GM18873 (cell line): ENCODE measurements at regions not wholly inside any gene's neighbourhood (a gene's known extent, or its start where the extent isn't known, plus 50 kb on each side); places are given as distances from the start of the nearest gene placed in this dataset.

Source experiments
- ATAC-seq: cut with Tn5 transposase; IDR thresholded peaks from one replicate; pipeline ENCODE4 v1.9.1; 2021; ENCODE audit warnings: mild to moderate bottlenecking, moderate library complexity, moderate number of reproducible peaks; ENCODE audit not compliant: unreplicated experiment, low FRiP score

DNA sequence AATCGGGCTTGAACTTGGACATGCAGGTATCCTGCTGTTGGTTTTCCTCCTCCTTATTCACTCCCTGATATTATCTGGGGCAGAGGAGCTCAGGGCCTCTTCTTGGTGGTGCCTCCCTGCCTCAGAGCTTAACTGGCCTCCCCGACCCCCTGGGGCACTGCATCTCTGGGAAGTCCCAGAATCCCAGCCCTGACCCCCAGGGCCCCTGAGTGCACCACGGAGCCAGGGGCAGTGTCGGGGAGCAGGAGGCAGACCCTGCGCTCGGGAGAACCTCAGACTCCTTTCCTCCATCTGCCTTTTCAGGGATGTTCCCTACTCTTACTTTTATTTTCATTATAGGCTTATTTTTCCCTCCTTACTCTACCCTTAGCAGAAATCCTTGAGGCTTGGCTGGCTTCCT lies 537.0 kb downstream of the BRD1 start:
- no peak for ATAC-seq

DNA sequence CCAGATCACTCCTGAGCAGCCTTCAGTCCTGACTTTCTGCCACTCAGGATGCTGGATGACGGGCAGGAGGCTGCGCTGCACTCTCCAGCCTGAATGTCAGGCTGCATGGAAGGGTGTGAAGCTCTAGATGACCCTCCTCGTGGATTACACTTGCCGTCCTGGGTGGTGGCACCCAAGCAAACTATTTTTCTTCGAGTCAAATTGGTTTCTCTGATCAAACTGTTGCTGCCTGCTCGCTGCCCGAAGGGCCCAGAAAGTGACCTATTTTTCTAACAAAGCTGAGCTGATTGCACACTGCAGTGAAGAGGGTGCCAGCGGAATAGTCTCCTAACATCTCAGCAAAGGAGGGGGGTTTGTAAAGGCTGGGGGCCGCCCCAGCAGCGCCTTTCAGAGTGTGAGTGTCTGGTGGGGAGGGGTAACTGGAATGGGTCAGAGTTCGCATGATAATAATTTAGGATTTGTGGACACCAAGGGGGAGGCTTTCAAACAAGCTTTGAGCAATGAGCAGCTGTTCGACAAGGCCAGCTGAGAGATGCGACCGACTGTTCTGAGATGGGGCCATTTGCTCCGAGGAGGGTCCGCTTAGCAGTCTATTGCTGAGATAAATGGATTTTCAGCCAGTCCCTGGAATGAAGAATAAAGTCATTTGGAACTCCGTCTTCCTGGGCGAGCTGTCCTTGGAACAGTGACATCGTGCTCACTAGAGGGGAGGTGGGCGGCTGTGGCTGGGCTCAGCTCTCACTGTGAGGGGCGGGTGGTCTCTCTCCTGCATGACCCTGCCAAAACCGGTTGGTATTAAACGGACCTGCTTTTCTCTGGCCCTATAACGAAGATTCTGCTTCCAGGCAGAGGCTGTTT lies 537.6 kb downstream of the BRD1 start:
- no peak for ATAC-seq

DNA sequence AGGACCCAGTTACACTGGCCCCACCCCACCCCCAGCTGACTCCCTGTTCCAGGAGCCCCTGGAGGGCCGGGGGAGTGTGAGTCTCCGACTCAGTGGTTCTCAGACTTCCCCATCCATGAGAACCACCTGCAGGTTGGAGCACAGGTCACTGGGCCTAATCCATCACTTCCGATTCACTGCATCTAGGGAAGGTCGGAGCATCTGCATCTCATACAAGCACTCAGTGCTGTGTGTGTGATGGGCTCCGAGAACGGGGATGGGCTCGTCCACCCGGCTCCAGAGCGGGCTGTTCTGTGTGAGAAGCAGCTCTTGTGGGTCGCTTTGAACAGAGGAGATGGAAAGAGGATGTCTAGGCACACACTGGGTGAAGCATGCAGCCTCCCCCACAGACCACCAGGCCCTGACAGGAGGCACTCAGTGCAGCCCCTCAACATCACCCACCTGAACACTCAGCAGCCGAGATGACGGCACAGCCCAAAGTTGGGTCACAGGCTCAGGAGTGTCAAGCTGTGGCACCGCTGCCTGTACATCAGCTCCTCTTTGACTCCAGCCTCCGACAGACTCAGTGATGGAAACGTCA lies 541.4 kb downstream of the BRD1 start:
- no peak for ATAC-seq

DNA sequence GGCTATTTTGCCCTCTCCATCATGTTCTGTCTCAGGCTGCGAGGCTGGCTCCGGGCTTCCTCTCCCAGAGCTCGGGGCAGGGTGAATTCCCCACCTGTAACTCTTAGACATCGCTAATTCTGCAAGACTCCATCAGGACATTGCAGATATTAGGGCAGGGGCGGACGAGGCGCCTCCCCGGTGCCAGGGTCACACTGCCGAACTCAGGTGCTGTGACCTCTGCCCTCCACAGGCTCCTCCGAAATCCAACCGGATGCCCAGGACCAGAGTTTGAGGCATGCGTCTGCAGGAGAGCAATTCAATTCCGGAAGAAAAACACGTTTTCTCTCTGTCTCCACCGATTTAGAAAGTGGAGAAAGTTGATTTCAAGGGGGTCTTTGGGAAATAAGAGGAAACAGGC lies 542.7 kb downstream of the BRD1 start:
- ATAC-seq = no peak

DNA sequence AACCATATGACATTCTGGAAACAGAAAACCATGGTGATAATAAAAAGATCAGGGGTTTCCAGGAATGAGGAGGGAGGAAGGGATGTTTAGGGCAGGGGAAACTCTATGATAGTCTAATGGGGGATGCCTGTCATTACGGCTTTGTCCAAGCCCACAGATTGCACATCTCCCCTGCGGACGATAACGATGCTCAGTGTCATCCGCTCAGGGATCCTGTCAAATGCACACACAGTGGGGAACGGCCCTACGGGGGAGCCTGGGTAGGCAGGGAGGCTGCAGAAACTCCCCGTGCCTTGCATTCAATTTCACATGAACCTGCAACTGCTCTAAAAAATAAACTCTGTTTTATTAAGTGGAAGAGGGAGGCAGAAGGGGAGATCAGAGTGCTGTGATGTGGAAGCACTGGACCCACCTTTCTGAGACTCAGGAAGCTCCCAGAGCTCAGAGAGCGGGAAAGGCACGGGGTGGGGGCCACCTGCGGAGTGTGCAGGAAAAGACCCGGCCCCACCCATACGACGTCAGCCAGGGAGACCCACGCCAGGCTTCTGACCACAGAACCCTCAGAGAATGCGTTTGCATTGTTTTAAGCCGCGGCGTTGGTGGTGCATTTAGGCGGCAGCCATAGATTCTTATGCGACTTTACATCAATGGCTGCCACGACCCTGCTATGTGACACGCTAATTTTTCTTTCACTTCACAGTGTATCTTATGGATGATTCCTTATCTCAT lies 543.5 kb downstream of the BRD1 start:
- no peak for ATAC-seq

DNA sequence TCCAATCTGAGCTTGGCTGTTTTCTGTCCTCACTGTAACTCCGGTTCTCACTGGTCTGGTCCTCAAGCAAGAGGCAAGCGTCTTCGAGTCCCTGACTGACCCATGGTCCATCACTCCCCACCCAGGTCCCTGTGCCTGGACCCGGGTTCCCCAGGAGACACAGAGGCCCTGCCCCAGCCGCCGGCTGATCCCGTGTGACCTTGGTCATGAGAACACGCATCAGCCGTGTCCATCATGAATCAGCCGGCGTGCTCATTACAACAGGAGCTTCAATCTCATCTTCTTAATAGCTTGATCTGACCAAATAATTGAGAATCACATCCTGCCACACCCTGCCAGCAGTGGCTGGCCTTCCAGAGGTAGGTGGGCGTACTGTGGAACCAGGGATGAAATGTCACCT lies 545.1 kb downstream of the BRD1 start:
- ATAC-seq = no peak

DNA sequence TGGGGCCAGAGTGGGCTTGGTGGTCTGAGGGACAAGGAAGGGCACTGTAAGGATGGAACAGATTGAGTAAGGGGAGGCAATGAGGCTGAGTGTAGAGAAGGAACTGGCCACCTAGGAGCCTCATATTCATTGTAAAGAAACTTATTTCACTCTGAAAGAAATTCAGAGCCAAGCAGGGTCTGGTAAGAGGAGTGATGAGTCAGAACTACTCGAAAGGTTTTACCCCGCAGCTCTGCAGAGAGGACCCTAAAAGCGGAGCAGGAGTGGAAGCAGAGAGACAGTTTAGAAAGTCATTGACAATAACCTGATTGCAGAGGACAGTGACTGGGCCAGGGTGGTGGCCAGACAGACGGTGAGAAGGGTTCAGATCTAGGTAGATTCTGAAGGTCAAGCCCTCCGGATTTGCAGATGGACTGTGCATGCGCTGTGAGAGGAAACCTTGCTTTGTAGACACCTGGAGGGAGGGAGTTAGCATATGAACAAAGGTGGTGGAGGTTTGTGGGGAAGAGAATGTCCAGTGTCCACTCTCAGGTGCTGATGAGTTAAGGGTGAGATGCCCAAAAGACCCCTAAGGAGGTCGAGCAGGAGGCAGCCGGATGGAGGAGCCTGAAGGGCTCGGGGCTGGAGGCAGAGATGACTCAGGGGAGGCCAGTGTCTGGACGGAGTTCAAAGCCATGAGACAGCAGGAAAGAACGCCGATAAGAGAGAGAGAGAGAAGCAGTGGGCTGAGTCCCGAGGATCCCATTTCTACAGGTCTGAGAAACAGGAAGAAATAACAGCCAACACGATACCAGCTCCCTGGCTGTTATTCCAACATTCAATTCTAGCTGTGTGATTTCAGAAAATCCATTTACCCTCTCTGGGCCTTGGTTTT lies 546.0 kb downstream of the BRD1 start:
- no peak for ATAC-seq

DNA sequence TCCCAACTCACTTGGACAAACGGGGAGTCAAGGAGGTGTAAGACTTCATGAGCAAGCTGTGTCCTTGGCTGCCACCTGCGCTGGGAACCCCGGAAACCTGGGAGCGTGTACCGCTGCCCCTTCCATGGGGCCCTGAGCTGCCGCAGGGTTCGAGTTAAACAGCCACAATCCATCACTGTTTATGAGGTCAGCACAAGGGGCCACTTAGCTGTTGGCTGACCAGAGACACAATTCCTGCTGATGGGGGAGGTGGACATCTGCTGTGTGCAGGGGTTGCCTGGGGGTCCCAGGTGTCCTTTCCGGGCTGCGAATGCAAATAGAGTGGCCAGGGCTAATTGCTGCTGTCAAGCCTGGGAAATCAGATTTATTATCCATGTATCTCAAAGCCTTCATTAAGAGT lies 549.3 kb downstream of the BRD1 start:
- no peak for ATAC-seq

DNA sequence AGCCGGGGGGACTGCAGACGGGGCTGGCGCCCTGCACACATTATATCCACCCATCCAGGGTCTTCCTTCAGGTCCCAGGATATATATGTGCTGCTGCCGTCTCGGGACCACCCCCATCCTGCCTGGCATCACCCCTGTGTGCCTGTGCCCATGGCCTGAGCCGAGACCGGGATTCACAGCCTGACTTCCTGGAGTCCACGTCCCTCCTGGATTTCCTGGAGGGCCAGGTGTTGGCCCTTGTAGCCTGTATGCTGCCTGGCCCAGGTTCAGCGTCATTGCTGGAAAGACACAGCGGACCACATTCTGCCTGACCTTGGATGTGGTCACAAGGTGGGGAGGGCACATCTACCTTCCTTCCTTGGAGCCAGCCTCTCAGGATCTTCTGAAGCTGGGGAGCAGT lies 551.1 kb downstream of the BRD1 start:
- ATAC-seq = no peak

DNA sequence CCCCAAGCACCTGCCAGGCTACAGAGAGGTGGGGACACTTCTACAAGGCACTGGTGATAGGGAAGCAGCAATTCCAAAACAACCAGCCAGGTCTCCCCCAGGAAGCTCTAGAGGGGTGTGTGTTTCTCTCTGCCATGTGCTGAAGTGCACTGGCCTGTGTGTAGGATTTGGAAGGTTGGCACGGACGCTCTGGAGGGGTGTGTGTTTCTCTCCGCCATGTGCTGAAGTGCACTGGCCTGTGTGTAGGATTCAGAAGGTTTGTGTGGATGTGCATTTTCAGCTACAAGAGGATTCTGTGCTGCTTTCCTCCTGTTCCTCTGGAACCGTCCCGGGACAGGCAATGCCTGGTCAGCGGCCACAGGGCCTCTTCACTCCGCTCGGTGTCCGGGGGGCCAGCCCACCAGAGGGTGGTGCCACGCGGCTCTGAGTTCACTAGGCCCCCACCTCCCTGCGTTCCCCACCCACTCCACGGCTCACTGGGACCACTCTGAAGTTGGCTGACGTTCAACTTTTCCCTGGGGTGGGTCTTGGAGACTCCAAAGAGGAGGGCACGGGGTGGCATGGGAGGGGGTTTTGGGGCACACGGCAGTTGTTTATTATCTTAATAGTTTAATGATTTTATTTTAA lies 552.8 kb downstream of the BRD1 start:
- ATAC-seq = no peak

DNA sequence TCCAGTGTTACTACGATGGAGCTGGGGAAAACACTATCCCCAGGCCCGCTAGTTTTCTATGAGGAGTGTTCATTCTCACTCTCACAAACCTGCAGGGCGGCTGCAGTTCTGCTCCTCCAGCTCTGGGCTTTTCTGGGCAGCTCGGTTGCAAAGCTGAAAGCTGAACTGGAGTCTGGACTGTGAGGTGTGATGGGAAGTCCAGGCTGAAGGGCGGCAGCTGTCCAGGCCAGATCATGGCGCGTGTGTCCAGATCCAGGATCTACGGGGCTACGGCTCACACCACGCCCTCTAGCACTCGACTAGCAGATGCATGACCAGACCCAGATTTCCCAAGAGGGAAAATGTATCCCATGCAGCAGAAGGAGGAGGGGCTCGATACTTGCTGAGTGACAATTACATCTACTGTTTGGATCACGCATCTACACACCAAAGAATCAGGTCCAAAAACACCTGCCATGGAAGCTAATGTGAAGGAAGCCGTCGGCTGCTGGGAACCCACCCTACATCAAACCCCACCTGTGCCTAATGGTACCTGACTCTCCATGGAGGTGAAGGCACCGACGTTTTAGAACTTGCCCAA lies 555.0 kb downstream of the BRD1 start:
- no peak for ATAC-seq

DNA sequence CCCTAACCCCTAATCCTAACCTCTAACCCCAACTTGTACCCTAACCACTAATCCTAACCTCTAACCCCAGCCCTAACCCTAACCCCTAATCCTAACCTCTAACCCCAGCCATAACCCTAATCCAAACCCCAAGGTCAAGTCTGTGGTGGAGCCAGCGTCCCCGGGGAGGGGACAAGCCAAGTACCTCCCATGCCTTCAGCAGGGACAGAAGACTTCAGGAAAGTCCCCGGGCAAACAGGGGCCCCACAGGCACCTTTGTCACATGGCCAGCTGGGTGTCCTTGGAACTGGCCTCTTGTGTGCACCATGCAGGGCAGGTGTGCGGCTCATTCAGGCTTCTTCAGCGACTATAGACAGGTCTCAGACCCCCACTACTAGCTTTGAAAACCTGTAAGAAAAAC lies 555.8 kb downstream of the BRD1 start:
- no peak for ATAC-seq

DNA sequence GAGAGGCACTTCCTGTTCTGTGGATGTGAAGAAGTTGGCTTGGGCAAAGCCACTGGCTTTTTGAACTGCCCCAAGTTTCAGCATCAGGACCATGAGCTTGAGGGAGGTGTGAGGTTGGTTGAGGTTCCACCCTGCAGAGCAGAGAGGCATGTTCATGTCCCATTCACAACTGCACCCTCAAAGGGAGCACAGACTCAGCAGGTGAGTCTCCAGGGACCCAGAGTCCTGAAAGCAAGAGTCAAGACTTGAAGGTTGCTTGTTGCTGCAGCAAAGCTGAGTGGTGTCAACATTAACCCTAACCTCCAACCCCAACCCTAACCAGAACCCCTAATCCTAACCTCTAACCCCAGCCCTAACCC lies 556.3 kb downstream of the BRD1 start:
- ATAC-seq = no peak

DNA sequence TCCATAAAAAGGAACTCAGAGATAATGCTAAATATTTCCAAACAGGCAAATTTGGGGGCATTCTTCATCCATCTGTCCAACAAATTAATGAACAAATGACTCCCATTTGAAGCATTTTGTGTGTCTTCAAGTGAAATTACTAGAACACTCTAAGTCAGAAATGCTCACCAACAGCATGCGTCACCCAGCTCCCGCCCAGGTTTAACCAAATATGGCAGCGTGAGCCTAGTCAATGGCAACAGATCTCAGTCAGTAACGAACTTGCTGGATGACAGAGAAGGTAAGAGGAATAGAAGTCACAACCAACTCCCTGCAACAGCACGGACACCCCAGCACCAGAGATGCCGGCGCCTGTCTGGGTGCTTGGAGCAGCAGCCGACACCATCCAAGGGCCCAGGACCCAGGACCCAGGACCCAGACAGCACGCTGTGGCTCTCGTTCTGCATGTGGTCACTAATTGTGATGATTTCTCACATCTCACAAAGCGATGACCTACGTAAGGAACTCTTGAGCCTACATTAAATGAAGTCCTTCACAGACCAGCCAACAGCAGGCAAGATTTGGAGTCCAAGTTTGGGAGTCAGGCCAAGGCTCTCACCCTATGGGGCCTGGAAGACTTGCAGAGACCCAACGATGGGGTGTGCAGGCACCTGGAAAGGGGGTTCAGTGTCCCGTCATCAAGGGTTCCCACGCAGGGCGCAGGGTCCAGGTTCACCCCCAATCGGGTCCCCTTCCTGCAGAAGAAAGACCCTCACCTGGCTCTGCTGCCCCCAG lies 556.9 kb downstream of the BRD1 start:
- no peak for ATAC-seq

DNA sequence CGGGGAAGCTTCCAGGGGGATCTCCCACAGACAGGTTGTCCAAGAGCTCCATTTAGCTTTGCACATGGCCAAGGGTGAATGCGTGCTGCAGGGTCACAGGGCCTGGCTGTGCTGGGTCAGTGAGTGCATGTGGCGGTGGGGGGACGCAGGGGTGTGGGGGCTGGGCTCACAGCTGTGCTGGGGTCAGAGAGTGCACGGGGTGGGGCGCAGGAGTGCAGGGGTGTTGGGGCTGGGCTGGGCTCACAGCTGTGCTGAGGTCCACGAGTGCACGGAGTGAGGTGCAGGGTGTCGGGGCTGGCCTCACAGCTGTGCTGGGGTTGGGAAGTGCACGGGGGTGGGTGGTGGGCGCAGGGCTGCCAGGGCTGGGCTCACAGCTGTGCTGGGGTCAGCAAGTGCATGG lies 557.7 kb downstream of the BRD1 start:
- ATAC-seq = no peak

DNA sequence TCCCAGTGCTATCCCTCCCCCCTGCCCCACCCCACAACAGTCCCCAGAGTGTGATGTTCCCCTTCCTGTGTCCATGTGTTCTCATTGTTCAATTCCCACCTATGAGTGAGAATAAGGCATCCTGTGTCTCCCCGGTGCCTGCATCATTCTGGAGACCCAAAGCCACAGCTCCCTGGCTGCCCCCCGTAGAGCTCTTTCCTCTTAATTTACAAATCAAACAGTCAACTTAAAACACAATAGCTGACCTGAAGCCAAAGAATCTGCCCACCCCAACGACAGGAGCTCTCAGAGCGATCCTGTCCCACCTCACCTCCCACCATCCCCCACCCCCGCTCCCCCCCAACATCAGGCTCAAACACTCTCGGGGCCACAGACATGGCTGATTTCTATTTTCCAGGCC lies 558.3 kb downstream of the BRD1 start:
- ATAC-seq = no peak

DNA sequence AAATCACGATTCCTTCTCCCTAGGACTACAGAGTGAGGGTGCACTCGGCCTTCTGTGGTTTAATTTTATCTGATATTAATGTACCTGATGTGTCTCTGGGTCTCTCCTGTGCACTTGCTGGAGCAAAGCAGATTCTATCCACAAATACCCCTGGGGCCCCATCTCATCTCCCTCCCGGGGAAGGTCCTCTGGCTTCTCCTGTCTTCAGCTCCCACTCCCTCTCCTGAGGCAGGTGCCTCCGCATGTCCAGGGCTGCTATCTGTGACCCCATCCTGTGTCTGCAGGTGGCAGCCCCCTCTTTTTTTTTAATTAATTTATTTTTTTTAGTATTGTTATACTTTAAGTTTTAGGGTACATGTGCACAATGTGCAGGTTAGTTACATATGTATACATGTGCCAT lies 558.7 kb downstream of the BRD1 start:
- no peak for ATAC-seq

DNA sequence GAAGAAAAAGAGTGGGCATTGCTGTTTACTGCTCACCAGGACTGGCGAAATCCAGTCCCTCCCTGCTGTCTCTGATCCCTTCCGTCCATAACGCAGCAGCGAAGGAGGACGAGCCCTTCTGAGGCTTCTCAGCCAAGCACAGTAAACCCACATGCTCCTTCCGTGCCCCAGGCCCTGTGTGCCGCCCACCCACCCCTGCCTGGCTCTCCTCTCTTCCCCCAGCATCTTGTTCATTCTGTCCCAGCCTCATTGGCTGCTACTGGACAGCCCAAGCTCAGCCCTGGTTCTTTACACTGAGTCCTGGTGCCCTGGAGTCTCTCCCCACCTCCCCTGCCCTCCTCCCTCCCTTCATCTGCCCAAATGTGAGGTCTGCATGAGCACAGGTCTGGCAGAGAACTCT lies 559.7 kb downstream of the BRD1 start:
- no peak for ATAC-seq
